GM23338 (cell line): ENCODE measurements at regions not wholly inside any gene's neighbourhood (a gene's known extent, or its start where the extent isn't known, plus 50 kb on each side); places are given as distances from the start of the nearest gene placed in this dataset.

Source experiments
- ATAC-seq: fragments of 200-7000 bp; cut with Tn5 transposase; 3 replicates; pipeline ENCODE4 v1.9.1; 2020
- DNase-seq: peaks from one replicate; pipeline ENCODE4 v3.0.0-alpha.2; 2015; ENCODE audit warnings: low spot score
- H2AFZ ChIP-seq: fragments of 200-600 bp; sonication (generic); 2 replicates; pipeline ENCODE4 v1.8.0; 2016; ENCODE audit warnings: antibody characterized with exemption, mild to moderate bottlenecking, moderate library complexity
- H3F3A ChIP-seq: fragments of 200-600 bp; sonication (generic); replicated peaks from 2 replicates; pipeline ENCODE4 v1.8.0; 2017; ENCODE audit warnings: antibody characterized with exemption, mixed run types, low read depth
- H3K27ac ChIP-seq: fragments of 200-600 bp; sonication (generic); 2 replicates; pipeline ENCODE4 v1.6.1; 2016; ENCODE audit warnings: low read depth
- H3K27me3 ChIP-seq: fragments of 200-600 bp; sonication (generic); 2 replicates; pipeline ENCODE4 v1.8.0; 2016; ENCODE audit warnings: mild to moderate bottlenecking, mixed run types, moderate library complexity; ENCODE audit not compliant: insufficient read depth
- H3K36me3 ChIP-seq: fragments of 200-600 bp; sonication (generic); 2 replicates; pipeline ENCODE4 v1.8.0; 2016; ENCODE audit warnings: mild to moderate bottlenecking; ENCODE audit not compliant: insufficient read depth
- H3K4me1 ChIP-seq: fragments of 200-600 bp; sonication (generic); 2 replicates; pipeline ENCODE4 v1.8.0; 2016; ENCODE audit warnings: mild to moderate bottlenecking, moderate library complexity; ENCODE audit not compliant: insufficient read depth
- H3K4me2 ChIP-seq: fragments of 200-600 bp; sonication (generic); 2 replicates; pipeline ENCODE4 v1.7.1; 2017; ENCODE audit warnings: mixed run types
- H3K4me3 ChIP-seq: fragments of 200-600 bp; sonication (generic); 2 replicates; pipeline ENCODE4 v1.6.1; 2016; ENCODE audit warnings: mixed run types
- H3K79me2 ChIP-seq: fragments of 200-600 bp; sonication (generic); replicated peaks from 2 replicates; pipeline ENCODE4 v1.8.0; 2017; ENCODE audit warnings: mild to moderate bottlenecking; ENCODE audit not compliant: insufficient read depth
- H3K9me2 ChIP-seq: fragments of 200-600 bp; sonication (generic); 2 replicates; pipeline ENCODE4 v1.8.0; 2017; ENCODE audit not compliant: insufficient read depth
- H4K20me1 ChIP-seq: fragments of 200-600 bp; sonication (generic); replicated peaks from 2 replicates; pipeline ENCODE4 v1.8.0; 2017; ENCODE audit warnings: mild to moderate bottlenecking; ENCODE audit not compliant: insufficient read depth
- H3K27ac Mint-ChIP-seq: 2 replicates; pipeline ENCODE4 v1.8.0; 2020; ENCODE audit warnings: inconsistent platforms, mild to moderate bottlenecking, moderate library complexity, mixed read lengths
- H3K27me3 Mint-ChIP-seq: 3 replicates; pipeline ENCODE4 v1.8.0; 2022; ENCODE audit warnings: low read depth, mild to moderate bottlenecking, moderate library complexity, mixed read lengths, inconsistent platforms; ENCODE audit not compliant: insufficient read depth, poor library complexity
- H3K36me3 Mint-ChIP-seq: 3 replicates; pipeline ENCODE4 v1.8.0; 2021; ENCODE audit warnings: low read depth, mild to moderate bottlenecking, inconsistent platforms, moderate library complexity, mixed read lengths
- H3K4me1 Mint-ChIP-seq: 3 replicates; pipeline ENCODE4 v1.8.0; 2020; ENCODE audit warnings: mild to moderate bottlenecking, inconsistent platforms, mixed read lengths
- H3K4me3 Mint-ChIP-seq: 3 replicates; pipeline ENCODE4 v1.8.0; 2021; ENCODE audit warnings: moderate library complexity, mild to moderate bottlenecking, inconsistent platforms, mixed read lengths
- H3K9me3 Mint-ChIP-seq: 3 replicates; pipeline ENCODE4 v1.8.0; 2020; ENCODE audit warnings: moderate library complexity, mild to moderate bottlenecking, inconsistent platforms, mixed read lengths
- CREB1 ChIP-seq: fragments of 250-450 bp; sonication (Bioruptor Pico); IDR thresholded peaks from 2 replicates; pipeline ENCODE4 v1.5.0; 2020; ENCODE audit warnings: low read depth, mild to moderate bottlenecking, moderate library complexity
- CTCF ChIP-seq, 2 experiments: fragments of 200-600 bp in 1 of 2; sonication (generic) in 1 of 2; conservative IDR thresholded peaks; 2 replicates each; pipeline versions ENCODE4 v1.5.1 to v1.6.1; 2016 to 2017; ENCODE audit warnings: antibody characterized with exemption in 2 of 2, low read depth in 2 of 2, mild to moderate bottlenecking in 2 of 2, moderate library complexity in 1 of 2
- ETS1 ChIP-seq: IDR thresholded peaks from 2 replicates; pipeline ENCODE4 v1.6.1; 2016; ENCODE audit warnings: antibody characterized with exemption
- EZH2phosphoT487 ChIP-seq: fragments of 200-600 bp; sonication (generic); IDR thresholded peaks from one replicate; pipeline ENCODE4 v1.8.1; 2018; ENCODE audit warnings: antibody characterized with exemption; ENCODE audit not compliant: unreplicated experiment
- JUNB ChIP-seq: IDR thresholded peaks from one replicate; pipeline ENCODE4 v1.6.1; 2016; ENCODE audit warnings: antibody characterized with exemption; ENCODE audit not compliant: unreplicated experiment
- NANOG ChIP-seq: IDR thresholded peaks from 2 replicates; pipeline ENCODE4 v1.6.1; 2016; ENCODE audit warnings: antibody characterized with exemption, borderline replicate concordance
- POLR2AphosphoS5 ChIP-seq: IDR thresholded peaks from 2 replicates; pipeline ENCODE4 v1.6.1; 2016; ENCODE audit warnings: antibody characterized with exemption, low read depth
- REST ChIP-seq: IDR thresholded peaks from one replicate; pipeline ENCODE4 v1.6.1; 2018; ENCODE audit warnings: antibody characterized with exemption; ENCODE audit not compliant: unreplicated experiment
- STAT1 ChIP-seq: IDR thresholded peaks from one replicate; pipeline ENCODE4 v1.6.1; 2016; ENCODE audit warnings: antibody characterized with exemption; ENCODE audit not compliant: unreplicated experiment
- ZNF114 ChIP-seq: fragments of 250-450 bp; sonication (Bioruptor Pico); IDR thresholded peaks from 2 replicates; pipeline ENCODE4 v1.5.0; 2020; ENCODE audit warnings: mild to moderate bottlenecking, moderate library complexity
- ZNF331 ChIP-seq: fragments of 250-450 bp; sonication (Bioruptor Pico); IDR thresholded peaks from 2 replicates; pipeline ENCODE4 v1.5.0; 2020; ENCODE audit warnings: low read depth, mild to moderate bottlenecking, moderate library complexity
- ZNF462 ChIP-seq: fragments of 250-450 bp; sonication (Bioruptor Pico); IDR thresholded peaks from 2 replicates; pipeline ENCODE4 v1.5.0; 2020; ENCODE audit warnings: mild to moderate bottlenecking, moderate library complexity

- H3F3A ChIP-seq: no peaks in the 10 kb centered on the region
- Mint-ChIP-seq H3K27ac (no peak overlapping the region), H3K27me3 (peaks cover 3% of the 10 kb centered on the region), H3K9me3 (peaks cover 20% of the 10 kb centered on the region), H3K36me3 (peaks cover 3% of the 10 kb centered on the region; the same call in 2 of the 3 replicates), H3K4me3 (no peak overlapping the region), H3K4me1 (peaks cover 11% of the 10 kb centered on the region)
- ATAC-seq: no peak
- H3K4me2 ChIP-seq: no peak overlapping the region
- no peaks in the 10 kb centered on the region for H4K20me1 ChIP-seq
- no peaks in the 10 kb centered on the region for H3K36me3 ChIP-seq
- no peaks in the 10 kb centered on the region for H3K9me2 ChIP-seq
- no peak overlapping the region for H2AFZ ChIP-seq
- H3K4me1 ChIP-seq: no peaks in the 10 kb centered on the region; the same call in 1 of the 2 replicates
- no peaks in the 10 kb centered on the region for H3K79me2 ChIP-seq
- no peak overlapping the region for H3K27ac ChIP-seq
- DNase-seq: no peak
- no peaks in the 10 kb centered on the region for H3K27me3 ChIP-seq
- TF ChIP-seq JUNB (no peak), STAT1 (no peak), EZH2phosphoT487 (no peak), ZNF331 (CRISPR knock-in tag) (no peak), REST (no peak), ZNF114 (CRISPR knock-in tag) (no peak), CTCF (conservative IDR thresholded peaks at IDR 0.05; ENCODE audit: low read depth in 2 of 2) (no peak), CREB1 (no peak), ETS1 (no peak), NANOG (no peak), ZNF462 (no peak), POLR2AphosphoS5 (no peak)
- H3K4me3 ChIP-seq: no peak overlapping the region
Observed at GRCh38 chr10:43938810-43939209, 290.1 kb upstream of the ZNF32 start.
